HEK293 (cell line): ENCODE measurements at regions not wholly inside any gene's neighbourhood (a gene's known extent, or its start where the extent isn't known, plus 50 kb on each side); places are given as distances from the start of the nearest gene placed in this dataset.
"Not testable (repeated sequence)": the region's sequence is repeated elsewhere in the genome, so short reads cannot be mapped to it uniquely, and the experiment has no call there.

Source experiments
- CTCF ChIA-PET: fragments of 350-600 bp; formaldehyde crosslinking; extraction: SDS; loops from one replicate; lab custom pipeline; 2021; ENCODE audit warnings: antibody characterized with exemption; lab: Yijun Ruan, JAX
- POLR2A ChIA-PET: fragments of 300-600 bp; formaldehyde crosslinking; extraction: SDS; loops from one replicate; lab custom pipeline; 2020; ENCODE audit warnings: antibody characterized with exemption, inconsistent platforms; lab: Yijun Ruan, JAX
- H3K27ac ChIP-seq: fragments of 200-500 bp; sonication (Bioruptor generic); 2 replicates; pipeline ENCODE4 v1.5.1; 2014; ENCODE audit warnings: low read depth, low read length, control low read depth, inconsistent platforms; ENCODE audit errors: extremely low read depth
- H3K36me3 ChIP-seq, 2 experiments: fragments of 200-500 bp in 1 of 2; sonication (Bioruptor generic) in 1 of 2; 1 replicate in 1 of 2; 2 replicates in 1 of 2; pipeline ENCODE4 v1.5.1; 2014 to 2017; ENCODE audit warnings: inconsistent platforms in 2 of 2, low read length in 2 of 2; ENCODE audit not compliant: control insufficient read depth in 2 of 2, insufficient read depth in 1 of 2
- H3K4me1 ChIP-seq: fragments of 200-500 bp; sonication (Bioruptor generic); 2 replicates; pipeline ENCODE4 v1.5.1; 2014; ENCODE audit warnings: mild to moderate bottlenecking, low read length, inconsistent platforms; ENCODE audit not compliant: control insufficient read depth, insufficient read depth
- H3K4me3 ChIP-seq: 2 replicates; pipeline ENCODE4 v1.5.1; 2011; ENCODE audit warnings: low read depth, mild to moderate bottlenecking, control low read depth, low read length, moderate library complexity
- H3K9me3 ChIP-seq: fragments of 200-500 bp; sonication (Bioruptor generic); 2 replicates; pipeline ENCODE4 v1.5.1; 2014; ENCODE audit warnings: low read depth, low read length, inconsistent platforms; ENCODE audit not compliant: control insufficient read depth, insufficient read depth
- REST ChIP-seq: fragments of 450-650 bp; formaldehyde crosslinking; IDR thresholded peaks from 2 replicates; pipeline ENCODE4 v1.5.1; 2016; ENCODE audit warnings: missing biosample characterization, missing genetic modification characterization
- ZBTB11 ChIP-seq: fragments of 450-650 bp; formaldehyde crosslinking; conservative IDR thresholded peaks from 2 replicates; pipeline ENCODE4 v1.5.1; 2016; ENCODE audit warnings: low read depth, missing biosample characterization, missing genetic modification characterization
- ZBTB8A ChIP-seq: fragments of 450-650 bp; formaldehyde crosslinking; IDR thresholded peaks from 2 replicates; pipeline ENCODE4 v1.5.1; 2016; ENCODE audit warnings: missing biosample characterization, missing genetic modification characterization
- ZNF140 ChIP-seq: fragments of 450-650 bp; formaldehyde crosslinking; IDR thresholded peaks from 2 replicates; pipeline ENCODE4 v1.5.1; 2016; ENCODE audit warnings: missing biosample characterization, missing genetic modification characterization
- ZNF202 ChIP-seq: fragments of 450-650 bp; formaldehyde crosslinking; IDR thresholded peaks from 2 replicates; pipeline ENCODE4 v1.5.1; 2016; ENCODE audit warnings: missing biosample characterization, missing genetic modification characterization, borderline replicate concordance
- ZNF266 ChIP-seq: fragments of 450-650 bp; formaldehyde crosslinking; IDR thresholded peaks from 2 replicates; pipeline ENCODE4 v1.5.1; 2016; ENCODE audit warnings: missing biosample characterization, missing genetic modification characterization, low read depth
- ZNF292 ChIP-seq: fragments of 450-650 bp; formaldehyde crosslinking; IDR thresholded peaks from 2 replicates; pipeline ENCODE4 v1.5.1; 2016; ENCODE audit warnings: low read depth, missing biosample characterization, missing genetic modification characterization, borderline replicate concordance
- ZNF394 ChIP-seq: fragments of 450-650 bp; formaldehyde crosslinking; IDR thresholded peaks from 2 replicates; pipeline ENCODE4 v1.5.1; 2016; ENCODE audit warnings: missing biosample characterization, missing genetic modification characterization, mild to moderate bottlenecking, moderate library complexity, borderline replicate concordance
- ZNF426 ChIP-seq: fragments of 450-650 bp; formaldehyde crosslinking; IDR thresholded peaks from 2 replicates; pipeline ENCODE4 v1.5.1; 2017; ENCODE audit warnings: missing biosample characterization, missing genetic modification characterization, mild to moderate bottlenecking, inconsistent platforms, moderate library complexity
- ZNF510 ChIP-seq: fragments of 450-650 bp; formaldehyde crosslinking; IDR thresholded peaks from 2 replicates; pipeline ENCODE4 v1.5.1; 2018; ENCODE audit warnings: mild to moderate bottlenecking, missing genetic modification characterization, missing biosample characterization; ENCODE audit not compliant: insufficient replicate concordance
- ZNF518A ChIP-seq: fragments of 450-650 bp; formaldehyde crosslinking; conservative IDR thresholded peaks from 2 replicates; pipeline ENCODE4 v1.5.1; 2016; ENCODE audit warnings: low read depth, missing biosample characterization, missing genetic modification characterization
- ZNF529 ChIP-seq: fragments of 450-650 bp; formaldehyde crosslinking; IDR thresholded peaks from 2 replicates; pipeline ENCODE4 v1.5.1; 2017; ENCODE audit warnings: missing genetic modification characterization, missing biosample characterization; ENCODE audit not compliant: insufficient replicate concordance
- ZNF555 ChIP-seq: fragments of 450-650 bp; formaldehyde crosslinking; conservative IDR thresholded peaks from 2 replicates; pipeline ENCODE4 v1.5.1; 2017; ENCODE audit warnings: missing biosample characterization, mild to moderate bottlenecking, missing genetic modification characterization, inconsistent platforms
- ZNF623 ChIP-seq: fragments of 450-650 bp; formaldehyde crosslinking; IDR thresholded peaks from 2 replicates; pipeline ENCODE4 v1.5.1; 2016; ENCODE audit warnings: missing biosample characterization, missing genetic modification characterization
- ZNF664 ChIP-seq: fragments of 450-650 bp; formaldehyde crosslinking; IDR thresholded peaks from 2 replicates; pipeline ENCODE4 v1.5.1; 2016; ENCODE audit warnings: missing biosample characterization, missing genetic modification characterization

- CTCF ChIA-PET, H3K36me3 ChIP-seq, H3K4me3 ChIP-seq, POLR2A ChIA-PET, H3K9me3 ChIP-seq, H3K27ac ChIP-seq, H3K4me1 ChIP-seq: not testable (repeated sequence)
- TF ChIP-seq ZBTB8A (tag by site-specific recombination) (0 out of 2 replicates have a peak, but pooled peaks have one; percentile 39), ZNF555 (tag by site-specific recombination) (peak; percentile 65), ZNF518A (tag by site-specific recombination) (peak; percentile 60; the same call in 1 of the 2 replicates), ZNF292 (tag by site-specific recombination) (0 out of 2 replicates have a peak, but pooled peaks have one; percentile 48), ZNF140 (tag by site-specific recombination) (peak; percentile 89), ZNF529 (tag by site-specific recombination) (peak; percentile 30), ZNF426 (peak; percentile 68), ZNF510 (tag by site-specific recombination) (peak; percentile 35), REST (tag by site-specific recombination) (0 out of 2 replicates have a peak, but pooled peaks have one; percentile 42), ZBTB11 (peak; percentile 56; the same call in 1 of the 2 replicates), ZNF202 (tag by site-specific recombination) (peak; percentile 70; the same call in 1 of the 2 replicates), ZNF664 (tag by site-specific recombination) (0 out of 2 replicates have a peak, but pooled peaks have one; percentile 25), ZNF266 (tag by site-specific recombination) (0 out of 2 replicates have a peak, but pooled peaks have one; percentile 58), ZNF623 (peak; percentile 42; the same call in 1 of the 2 replicates), ZNF394 (tag by site-specific recombination) (peak; percentile 88)
These were observed 122.7 kb upstream of the EDNRB start for GRCh38 chr13:78041366-78041765.
